GM23338 (cell line): ENCODE measurements at regions not wholly inside any gene's neighbourhood (a gene's known extent, or its start where the extent isn't known, plus 50 kb on each side); places are given as distances from the start of the nearest gene placed in this dataset.

Source experiments
- ATAC-seq: fragments of 200-7000 bp; cut with Tn5 transposase; 3 replicates; pipeline ENCODE4 v1.9.1; 2020
- DNase-seq: peaks from one replicate; pipeline ENCODE4 v3.0.0-alpha.2; 2015; ENCODE audit warnings: low spot score
- H2AFZ ChIP-seq: fragments of 200-600 bp; sonication (generic); 2 replicates; pipeline ENCODE4 v1.8.0; 2016; ENCODE audit warnings: antibody characterized with exemption, mild to moderate bottlenecking, moderate library complexity
- H3F3A ChIP-seq: fragments of 200-600 bp; sonication (generic); replicated peaks from 2 replicates; pipeline ENCODE4 v1.8.0; 2017; ENCODE audit warnings: antibody characterized with exemption, mixed run types, low read depth
- H3K27ac ChIP-seq: fragments of 200-600 bp; sonication (generic); 2 replicates; pipeline ENCODE4 v1.6.1; 2016; ENCODE audit warnings: low read depth
- H3K27me3 ChIP-seq: fragments of 200-600 bp; sonication (generic); 2 replicates; pipeline ENCODE4 v1.8.0; 2016; ENCODE audit warnings: mild to moderate bottlenecking, mixed run types, moderate library complexity; ENCODE audit not compliant: insufficient read depth
- H3K36me3 ChIP-seq: fragments of 200-600 bp; sonication (generic); 2 replicates; pipeline ENCODE4 v1.8.0; 2016; ENCODE audit warnings: mild to moderate bottlenecking; ENCODE audit not compliant: insufficient read depth
- H3K4me1 ChIP-seq: fragments of 200-600 bp; sonication (generic); 2 replicates; pipeline ENCODE4 v1.8.0; 2016; ENCODE audit warnings: mild to moderate bottlenecking, moderate library complexity; ENCODE audit not compliant: insufficient read depth
- H3K4me2 ChIP-seq: fragments of 200-600 bp; sonication (generic); 2 replicates; pipeline ENCODE4 v1.7.1; 2017; ENCODE audit warnings: mixed run types
- H3K4me3 ChIP-seq: fragments of 200-600 bp; sonication (generic); 2 replicates; pipeline ENCODE4 v1.6.1; 2016; ENCODE audit warnings: mixed run types
- H3K79me2 ChIP-seq: fragments of 200-600 bp; sonication (generic); replicated peaks from 2 replicates; pipeline ENCODE4 v1.8.0; 2017; ENCODE audit warnings: mild to moderate bottlenecking; ENCODE audit not compliant: insufficient read depth
- H3K9me2 ChIP-seq: fragments of 200-600 bp; sonication (generic); 2 replicates; pipeline ENCODE4 v1.8.0; 2017; ENCODE audit not compliant: insufficient read depth
- H4K20me1 ChIP-seq: fragments of 200-600 bp; sonication (generic); replicated peaks from 2 replicates; pipeline ENCODE4 v1.8.0; 2017; ENCODE audit warnings: mild to moderate bottlenecking; ENCODE audit not compliant: insufficient read depth
- H3K27ac Mint-ChIP-seq: 2 replicates; pipeline ENCODE4 v1.8.0; 2020; ENCODE audit warnings: inconsistent platforms, mild to moderate bottlenecking, moderate library complexity, mixed read lengths
- H3K27me3 Mint-ChIP-seq: 3 replicates; pipeline ENCODE4 v1.8.0; 2022; ENCODE audit warnings: low read depth, mild to moderate bottlenecking, moderate library complexity, mixed read lengths, inconsistent platforms; ENCODE audit not compliant: insufficient read depth, poor library complexity
- H3K36me3 Mint-ChIP-seq: 3 replicates; pipeline ENCODE4 v1.8.0; 2021; ENCODE audit warnings: low read depth, mild to moderate bottlenecking, inconsistent platforms, moderate library complexity, mixed read lengths
- H3K4me1 Mint-ChIP-seq: 3 replicates; pipeline ENCODE4 v1.8.0; 2020; ENCODE audit warnings: mild to moderate bottlenecking, inconsistent platforms, mixed read lengths
- H3K4me3 Mint-ChIP-seq: 3 replicates; pipeline ENCODE4 v1.8.0; 2021; ENCODE audit warnings: moderate library complexity, mild to moderate bottlenecking, inconsistent platforms, mixed read lengths
- H3K9me3 Mint-ChIP-seq: 3 replicates; pipeline ENCODE4 v1.8.0; 2020; ENCODE audit warnings: moderate library complexity, mild to moderate bottlenecking, inconsistent platforms, mixed read lengths
- CREB1 ChIP-seq: fragments of 250-450 bp; sonication (Bioruptor Pico); IDR thresholded peaks from 2 replicates; pipeline ENCODE4 v1.5.0; 2020; ENCODE audit warnings: low read depth, mild to moderate bottlenecking, moderate library complexity
- EZH2 ChIP-seq: fragments of 200-600 bp; sonication (generic); IDR thresholded peaks from one replicate; pipeline ENCODE4 v1.8.0; 2017; ENCODE audit warnings: antibody characterized with exemption, mild to moderate bottlenecking, low read depth; ENCODE audit not compliant: unreplicated experiment
- EZH2phosphoT487 ChIP-seq: fragments of 200-600 bp; sonication (generic); IDR thresholded peaks from one replicate; pipeline ENCODE4 v1.8.1; 2018; ENCODE audit warnings: antibody characterized with exemption; ENCODE audit not compliant: unreplicated experiment
- JUNB ChIP-seq: IDR thresholded peaks from one replicate; pipeline ENCODE4 v1.6.1; 2016; ENCODE audit warnings: antibody characterized with exemption; ENCODE audit not compliant: unreplicated experiment
- NANOG ChIP-seq: IDR thresholded peaks from 2 replicates; pipeline ENCODE4 v1.6.1; 2016; ENCODE audit warnings: antibody characterized with exemption, borderline replicate concordance
- POLR2AphosphoS5 ChIP-seq: IDR thresholded peaks from 2 replicates; pipeline ENCODE4 v1.6.1; 2016; ENCODE audit warnings: antibody characterized with exemption, low read depth
- STAT1 ChIP-seq: IDR thresholded peaks from one replicate; pipeline ENCODE4 v1.6.1; 2016; ENCODE audit warnings: antibody characterized with exemption; ENCODE audit not compliant: unreplicated experiment
- ZNF114 ChIP-seq: fragments of 250-450 bp; sonication (Bioruptor Pico); IDR thresholded peaks from 2 replicates; pipeline ENCODE4 v1.5.0; 2020; ENCODE audit warnings: mild to moderate bottlenecking, moderate library complexity
- ZNF331 ChIP-seq: fragments of 250-450 bp; sonication (Bioruptor Pico); IDR thresholded peaks from 2 replicates; pipeline ENCODE4 v1.5.0; 2020; ENCODE audit warnings: low read depth, mild to moderate bottlenecking, moderate library complexity
- TF ChIP-seq, protein P1 (sequence below): IDR thresholded peaks from one replicate; pipeline ENCODE4 v1.6.1; 2018; ENCODE audit warnings: antibody characterized with exemption; ENCODE audit not compliant: unreplicated experiment
- TF ChIP-seq, protein P2 (sequence below): IDR thresholded peaks from 2 replicates; pipeline ENCODE4 v1.6.1; 2016; ENCODE audit warnings: antibody characterized with exemption
- TF ChIP-seq, protein P3 (sequence below): fragments of 250-450 bp; sonication (Bioruptor Pico); IDR thresholded peaks from 2 replicates; pipeline ENCODE4 v1.5.0; 2020; ENCODE audit warnings: mild to moderate bottlenecking, moderate library complexity
- TF ChIP-seq, protein P4 (sequence below), 2 experiments: fragments of 200-600 bp in 1 of 2; sonication (generic) in 1 of 2; conservative IDR thresholded peaks; 2 replicates each; pipeline versions ENCODE4 v1.5.1 to v1.6.1; 2016 to 2017; ENCODE audit warnings: antibody characterized with exemption in 2 of 2, low read depth in 2 of 2, mild to moderate bottlenecking in 2 of 2, moderate library complexity in 1 of 2

DNA sequence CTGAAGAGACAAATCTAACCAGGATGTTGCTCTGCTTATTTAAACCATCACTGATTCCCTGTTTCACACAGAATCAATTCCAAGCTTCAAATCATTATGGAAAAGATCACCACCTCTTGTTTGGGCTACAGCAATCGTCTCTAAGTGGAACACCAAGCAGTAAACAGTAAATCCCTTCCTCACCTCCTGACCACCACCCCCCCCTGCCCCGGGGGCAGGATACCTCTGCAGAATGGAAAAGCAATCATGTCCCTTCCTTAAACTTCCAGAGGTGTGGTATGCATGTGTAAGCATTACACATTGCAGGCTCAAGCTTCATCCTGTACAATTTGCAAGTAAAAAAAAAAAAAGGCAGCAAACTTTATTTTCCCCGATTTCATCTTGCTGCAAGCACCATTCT, 373.8 kb downstream of the NPIPA8 start:
- H3K27ac Mint-ChIP-seq: no peak overlapping the region; the same call in 1 of the 2 replicates
- no peaks in the 10 kb centered on the region for H4K20me1 ChIP-seq
- no peak for DNase-seq

More for the DNA sequence above, 373.8 kb downstream of the NPIPA8 start:
- H3K4me3 Mint-ChIP-seq: no peak overlapping the region
- H3K4me3 ChIP-seq: no peak overlapping the region
- H3K79me2 ChIP-seq: no peaks in the 10 kb centered on the region
- no peaks in the 10 kb centered on the region; the same call in 1 of the 2 replicates for H3K36me3 ChIP-seq
- peaks cover 3% of the 10 kb centered on the region for H3K27me3 Mint-ChIP-seq
- no peak for ATAC-seq
- peaks cover 22% of the 10 kb centered on the region; the same call in 2 of the 3 replicates for H3K9me3 Mint-ChIP-seq
- no peak overlapping the region for H2AFZ ChIP-seq
- H3K27me3 ChIP-seq: no peaks in the 10 kb centered on the region
- no peaks in the 10 kb centered on the region; the same call in 1 of the 2 replicates for H3K9me2 ChIP-seq
- no peaks in the 10 kb centered on the region for H3F3A ChIP-seq
- TF ChIP-seq, protein P1, sequence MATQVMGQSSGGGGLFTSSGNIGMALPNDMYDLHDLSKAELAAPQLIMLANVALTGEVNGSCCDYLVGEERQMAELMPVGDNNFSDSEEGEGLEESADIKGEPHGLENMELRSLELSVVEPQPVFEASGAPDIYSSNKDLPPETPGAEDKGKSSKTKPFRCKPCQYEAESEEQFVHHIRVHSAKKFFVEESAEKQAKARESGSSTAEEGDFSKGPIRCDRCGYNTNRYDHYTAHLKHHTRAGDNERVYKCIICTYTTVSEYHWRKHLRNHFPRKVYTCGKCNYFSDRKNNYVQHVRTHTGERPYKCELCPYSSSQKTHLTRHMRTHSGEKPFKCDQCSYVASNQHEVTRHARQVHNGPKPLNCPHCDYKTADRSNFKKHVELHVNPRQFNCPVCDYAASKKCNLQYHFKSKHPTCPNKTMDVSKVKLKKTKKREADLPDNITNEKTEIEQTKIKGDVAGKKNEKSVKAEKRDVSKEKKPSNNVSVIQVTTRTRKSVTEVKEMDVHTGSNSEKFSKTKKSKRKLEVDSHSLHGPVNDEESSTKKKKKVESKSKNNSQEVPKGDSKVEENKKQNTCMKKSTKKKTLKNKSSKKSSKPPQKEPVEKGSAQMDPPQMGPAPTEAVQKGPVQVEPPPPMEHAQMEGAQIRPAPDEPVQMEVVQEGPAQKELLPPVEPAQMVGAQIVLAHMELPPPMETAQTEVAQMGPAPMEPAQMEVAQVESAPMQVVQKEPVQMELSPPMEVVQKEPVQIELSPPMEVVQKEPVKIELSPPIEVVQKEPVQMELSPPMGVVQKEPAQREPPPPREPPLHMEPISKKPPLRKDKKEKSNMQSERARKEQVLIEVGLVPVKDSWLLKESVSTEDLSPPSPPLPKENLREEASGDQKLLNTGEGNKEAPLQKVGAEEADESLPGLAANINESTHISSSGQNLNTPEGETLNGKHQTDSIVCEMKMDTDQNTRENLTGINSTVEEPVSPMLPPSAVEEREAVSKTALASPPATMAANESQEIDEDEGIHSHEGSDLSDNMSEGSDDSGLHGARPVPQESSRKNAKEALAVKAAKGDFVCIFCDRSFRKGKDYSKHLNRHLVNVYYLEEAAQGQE: no peak
- TF ChIP-seq, protein P2, sequence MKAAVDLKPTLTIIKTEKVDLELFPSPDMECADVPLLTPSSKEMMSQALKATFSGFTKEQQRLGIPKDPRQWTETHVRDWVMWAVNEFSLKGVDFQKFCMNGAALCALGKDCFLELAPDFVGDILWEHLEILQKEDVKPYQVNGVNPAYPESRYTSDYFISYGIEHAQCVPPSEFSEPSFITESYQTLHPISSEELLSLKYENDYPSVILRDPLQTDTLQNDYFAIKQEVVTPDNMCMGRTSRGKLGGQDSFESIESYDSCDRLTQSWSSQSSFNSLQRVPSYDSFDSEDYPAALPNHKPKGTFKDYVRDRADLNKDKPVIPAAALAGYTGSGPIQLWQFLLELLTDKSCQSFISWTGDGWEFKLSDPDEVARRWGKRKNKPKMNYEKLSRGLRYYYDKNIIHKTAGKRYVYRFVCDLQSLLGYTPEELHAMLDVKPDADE: no peak
- TF ChIP-seq EZH2phosphoT487: no peak
- no peak for TF ChIP-seq NANOG
- no peak for TF ChIP-seq STAT1
- TF ChIP-seq ZNF331 (CRISPR knock-in tag): no peak
- TF ChIP-seq, protein P3, sequence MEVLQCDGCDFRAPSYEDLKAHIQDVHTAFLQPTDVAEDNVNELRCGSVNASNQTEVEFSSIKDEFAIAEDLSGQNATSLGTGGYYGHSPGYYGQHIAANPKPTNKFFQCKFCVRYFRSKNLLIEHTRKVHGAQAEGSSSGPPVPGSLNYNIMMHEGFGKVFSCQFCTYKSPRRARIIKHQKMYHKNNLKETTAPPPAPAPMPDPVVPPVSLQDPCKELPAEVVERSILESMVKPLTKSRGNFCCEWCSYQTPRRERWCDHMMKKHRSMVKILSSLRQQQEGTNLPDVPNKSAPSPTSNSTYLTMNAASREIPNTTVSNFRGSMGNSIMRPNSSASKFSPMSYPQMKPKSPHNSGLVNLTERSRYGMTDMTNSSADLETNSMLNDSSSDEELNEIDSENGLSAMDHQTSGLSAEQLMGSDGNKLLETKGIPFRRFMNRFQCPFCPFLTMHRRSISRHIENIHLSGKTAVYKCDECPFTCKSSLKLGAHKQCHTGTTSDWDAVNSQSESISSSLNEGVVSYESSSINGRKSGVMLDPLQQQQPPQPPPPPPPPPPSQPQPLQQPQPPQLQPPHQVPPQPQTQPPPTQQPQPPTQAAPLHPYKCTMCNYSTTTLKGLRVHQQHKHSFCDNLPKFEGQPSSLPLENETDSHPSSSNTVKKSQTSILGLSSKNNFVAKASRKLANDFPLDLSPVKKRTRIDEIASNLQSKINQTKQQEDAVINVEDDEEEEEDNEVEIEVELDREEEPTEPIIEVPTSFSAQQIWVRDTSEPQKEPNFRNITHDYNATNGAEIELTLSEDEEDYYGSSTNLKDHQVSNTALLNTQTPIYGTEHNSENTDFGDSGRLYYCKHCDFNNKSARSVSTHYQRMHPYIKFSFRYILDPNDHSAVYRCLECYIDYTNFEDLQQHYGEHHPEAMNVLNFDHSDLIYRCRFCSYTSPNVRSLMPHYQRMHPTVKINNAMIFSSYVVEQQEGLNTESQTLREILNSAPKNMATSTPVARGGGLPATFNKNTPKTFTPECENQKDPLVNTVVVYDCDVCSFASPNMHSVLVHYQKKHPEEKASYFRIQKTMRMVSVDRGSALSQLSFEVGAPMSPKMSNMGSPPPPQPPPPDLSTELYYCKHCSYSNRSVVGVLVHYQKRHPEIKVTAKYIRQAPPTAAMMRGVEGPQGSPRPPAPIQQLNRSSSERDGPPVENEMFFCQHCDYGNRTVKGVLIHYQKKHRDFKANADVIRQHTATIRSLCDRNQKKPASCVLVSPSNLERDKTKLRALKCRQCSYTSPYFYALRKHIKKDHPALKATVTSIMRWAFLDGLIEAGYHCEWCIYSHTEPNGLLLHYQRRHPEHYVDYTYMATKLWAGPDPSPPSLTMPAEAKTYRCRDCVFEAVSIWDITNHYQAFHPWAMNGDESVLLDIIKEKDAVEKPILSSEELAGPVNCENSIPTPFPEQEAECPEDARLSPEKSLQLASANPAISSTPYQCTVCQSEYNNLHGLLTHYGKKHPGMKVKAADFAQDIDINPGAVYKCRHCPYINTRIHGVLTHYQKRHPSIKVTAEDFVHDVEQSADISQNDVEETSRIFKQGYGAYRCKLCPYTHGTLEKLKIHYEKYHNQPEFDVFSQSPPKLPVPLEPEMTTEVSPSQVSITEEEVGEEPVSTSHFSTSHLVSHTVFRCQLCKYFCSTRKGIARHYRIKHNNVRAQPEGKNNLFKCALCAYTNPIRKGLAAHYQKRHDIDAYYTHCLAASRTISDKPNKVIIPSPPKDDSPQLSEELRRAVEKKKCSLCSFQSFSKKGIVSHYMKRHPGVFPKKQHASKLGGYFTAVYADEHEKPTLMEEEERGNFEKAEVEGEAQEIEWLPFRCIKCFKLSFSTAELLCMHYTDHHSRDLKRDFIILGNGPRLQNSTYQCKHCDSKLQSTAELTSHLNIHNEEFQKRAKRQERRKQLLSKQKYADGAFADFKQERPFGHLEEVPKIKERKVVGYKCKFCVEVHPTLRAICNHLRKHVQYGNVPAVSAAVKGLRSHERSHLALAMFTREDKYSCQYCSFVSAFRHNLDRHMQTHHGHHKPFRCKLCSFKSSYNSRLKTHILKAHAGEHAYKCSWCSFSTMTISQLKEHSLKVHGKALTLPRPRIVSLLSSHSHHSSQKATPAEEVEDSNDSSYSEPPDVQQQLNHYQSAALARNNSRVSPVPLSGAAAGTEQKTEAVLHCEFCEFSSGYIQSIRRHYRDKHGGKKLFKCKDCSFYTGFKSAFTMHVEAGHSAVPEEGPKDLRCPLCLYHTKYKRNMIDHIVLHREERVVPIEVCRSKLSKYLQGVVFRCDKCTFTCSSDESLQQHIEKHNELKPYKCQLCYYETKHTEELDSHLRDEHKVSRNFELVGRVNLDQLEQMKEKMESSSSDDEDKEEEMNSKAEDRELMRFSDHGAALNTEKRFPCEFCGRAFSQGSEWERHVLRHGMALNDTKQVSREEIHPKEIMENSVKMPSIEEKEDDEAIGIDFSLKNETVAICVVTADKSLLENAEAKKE: no peak
- no peak for TF ChIP-seq ZNF114 (CRISPR knock-in tag)
- no peak for TF ChIP-seq EZH2
- no peak for TF ChIP-seq CREB1
- TF ChIP-seq POLR2AphosphoS5: no peak
- TF ChIP-seq, protein P4, sequence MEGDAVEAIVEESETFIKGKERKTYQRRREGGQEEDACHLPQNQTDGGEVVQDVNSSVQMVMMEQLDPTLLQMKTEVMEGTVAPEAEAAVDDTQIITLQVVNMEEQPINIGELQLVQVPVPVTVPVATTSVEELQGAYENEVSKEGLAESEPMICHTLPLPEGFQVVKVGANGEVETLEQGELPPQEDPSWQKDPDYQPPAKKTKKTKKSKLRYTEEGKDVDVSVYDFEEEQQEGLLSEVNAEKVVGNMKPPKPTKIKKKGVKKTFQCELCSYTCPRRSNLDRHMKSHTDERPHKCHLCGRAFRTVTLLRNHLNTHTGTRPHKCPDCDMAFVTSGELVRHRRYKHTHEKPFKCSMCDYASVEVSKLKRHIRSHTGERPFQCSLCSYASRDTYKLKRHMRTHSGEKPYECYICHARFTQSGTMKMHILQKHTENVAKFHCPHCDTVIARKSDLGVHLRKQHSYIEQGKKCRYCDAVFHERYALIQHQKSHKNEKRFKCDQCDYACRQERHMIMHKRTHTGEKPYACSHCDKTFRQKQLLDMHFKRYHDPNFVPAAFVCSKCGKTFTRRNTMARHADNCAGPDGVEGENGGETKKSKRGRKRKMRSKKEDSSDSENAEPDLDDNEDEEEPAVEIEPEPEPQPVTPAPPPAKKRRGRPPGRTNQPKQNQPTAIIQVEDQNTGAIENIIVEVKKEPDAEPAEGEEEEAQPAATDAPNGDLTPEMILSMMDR (conservative IDR thresholded peaks at IDR 0.05; ENCODE audit: low read depth in 2 of 2): no peak
- TF ChIP-seq JUNB: no peak
- peaks cover 3% of the 10 kb centered on the region for H3K36me3 Mint-ChIP-seq
- no peak overlapping the region for H3K27ac ChIP-seq
- H3K4me1 Mint-ChIP-seq: peaks cover 10% of the 10 kb centered on the region; the same call in 2 of the 3 replicates
- no peaks in the 10 kb centered on the region; the same call in 1 of the 2 replicates for H3K4me1 ChIP-seq
- H3K4me2 ChIP-seq: no peak overlapping the region
